GM13977 (cell line): ENCODE measurements at regions not wholly inside any gene's neighbourhood (a gene's known extent, or its start where the extent isn't known, plus 50 kb on each side); places are given as distances from the start of the nearest gene placed in this dataset.

Source experiments
- DNase-seq: peaks from one replicate; pipeline ENCODE4 v3.0.0; 2012; ENCODE audit warnings: low spot score
- CTCF ChIP-seq: IDR thresholded peaks from 2 replicates; pipeline ENCODE4 v1.5.1; 2012; ENCODE audit warnings: mild to moderate bottlenecking, control low read depth; ENCODE audit not compliant: insufficient read depth; ENCODE audit errors: extremely low read depth, missing control alignments
- in situ Hi-C: fragments of 300-500 bp; cut with MboI; formaldehyde crosslinking; loops from one replicate; pipeline ENCODE4 v1.12.0; 2022; ENCODE audit warnings: low sequenced_read_pairs, low pct_unique_long_range_greater_than_20kb, mixed read lengths, inconsistent platforms; ENCODE audit not compliant: unreplicated experiment

- in situ Hi-C loops = no loop called here
- no peak for DNase-seq
- no peak for TF ChIP-seq CTCF
Measured at GRCh38 chr7:15764851-15765382, 78.4 kb upstream of the MEOX2 start.

DNA sequence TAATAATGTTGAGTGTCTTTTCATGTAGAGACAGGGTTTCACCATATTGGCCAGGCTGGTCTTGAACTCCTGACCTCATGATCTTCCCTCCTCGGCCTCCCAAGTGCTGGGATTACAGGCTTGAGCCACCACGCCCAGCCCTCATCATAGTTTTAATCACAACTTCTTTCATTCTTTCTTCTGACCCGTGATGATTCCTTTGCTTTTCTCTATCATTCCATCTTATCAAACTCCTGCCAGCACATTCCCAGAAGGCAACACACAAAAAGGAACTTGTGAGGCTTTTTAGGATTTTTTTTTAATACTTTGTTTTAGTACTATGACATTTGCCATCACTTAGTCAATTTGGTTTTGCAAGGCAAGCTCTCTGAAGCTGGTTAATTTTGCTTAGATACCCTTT is 77.5 kb upstream of the MEOX2 start:
- DNase-seq = no peak
- in situ Hi-C loops = no loop called here

DNA sequence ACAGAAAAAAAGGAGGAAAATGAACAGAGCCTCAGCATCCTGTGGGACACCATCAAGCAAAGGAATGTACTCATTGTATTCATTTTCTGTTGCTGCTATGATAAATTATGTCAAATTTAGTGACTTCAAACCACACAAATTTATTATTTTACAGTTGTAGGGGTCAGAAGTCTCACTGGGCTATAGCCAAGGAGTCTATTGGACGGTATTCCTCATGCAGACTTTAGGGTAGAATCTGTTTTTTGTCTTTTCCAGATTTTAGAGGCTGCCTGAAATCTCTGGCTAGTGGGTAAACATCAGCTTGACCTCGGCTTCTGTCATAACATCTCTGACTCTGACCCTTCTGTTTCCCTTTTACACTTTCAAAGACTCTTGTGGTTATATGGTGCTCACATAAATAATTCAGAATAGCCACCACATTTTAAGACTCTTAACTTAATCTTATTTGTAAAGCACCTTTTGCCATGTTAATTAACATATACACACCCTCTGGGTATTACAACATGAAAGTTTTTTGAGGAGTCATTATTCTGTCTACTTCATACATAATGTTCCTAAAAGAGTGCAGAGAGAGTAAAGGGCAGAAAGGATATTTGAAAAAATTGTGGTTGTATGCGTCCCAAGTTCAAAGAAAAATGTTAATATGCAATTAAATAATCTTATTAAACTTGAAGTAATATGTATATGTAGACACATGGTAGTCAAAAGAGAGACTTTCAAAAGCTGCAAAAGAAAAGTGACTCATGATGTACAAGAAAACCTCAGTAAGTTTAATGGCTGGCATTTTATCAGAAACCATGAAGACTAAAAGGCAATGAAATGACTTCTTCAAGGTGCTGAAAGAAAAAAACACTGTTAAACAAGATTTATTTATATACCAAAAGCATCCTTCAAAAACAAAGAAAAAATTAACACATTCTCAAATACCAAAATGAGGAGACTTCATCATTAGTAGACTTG is 70.8 kb upstream of the MEOX2 start:
- no peak for TF ChIP-seq CTCF

More for the DNA sequence above, 77.5 kb upstream of the MEOX2 start:
- no peak for TF ChIP-seq CTCF

GRCh38 chr7:15755061-15755460 is 68.6 kb upstream of the MEOX2 start:
- in situ Hi-C loops = no loop called here
- no peak for TF ChIP-seq CTCF
- no peak for DNase-seq

More for the DNA sequence above, 70.8 kb upstream of the MEOX2 start:
- no peak for DNase-seq
- in situ Hi-C loops = no loop called here

GRCh38 chr7:15753887-15754579 is 67.5 kb upstream of the MEOX2 start:
- in situ Hi-C loops = no loop called here
- TF ChIP-seq CTCF = no peak

DNA sequence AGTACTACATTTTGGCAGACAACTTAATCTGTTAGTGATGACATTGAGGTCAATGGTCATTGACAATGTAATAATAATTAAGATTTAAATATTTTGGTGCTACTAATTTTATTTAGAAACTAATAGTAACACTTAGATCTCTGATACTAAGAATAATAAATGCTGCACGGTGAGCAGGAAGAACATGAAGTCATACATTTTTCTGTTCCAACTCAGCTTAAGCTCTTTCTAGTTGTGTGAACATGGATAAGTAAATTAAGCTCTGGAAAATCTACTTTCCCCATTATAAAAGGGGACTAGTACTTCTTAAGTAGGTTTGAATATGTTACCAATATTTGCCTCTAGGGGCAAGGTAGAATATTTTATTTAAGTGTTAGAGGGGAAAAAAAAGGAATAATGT is 65.9 kb upstream of the MEOX2 start:
- DNase-seq = no peak
- no peak for TF ChIP-seq CTCF
- in situ Hi-C loops = no loop called here

More at GRCh38 chr7:15753887-15754579, 67.5 kb upstream of the MEOX2 start:
- DNase-seq = no peak
